Endodermal cell (in vitro differentiated cells): ENCODE measurements at regions not wholly inside any gene's neighbourhood (a gene's known extent, or its start where the extent isn't known, plus 50 kb on each side); places are given as distances from the start of the nearest gene placed in this dataset.

Experiments used
- DNase-seq: peaks from one replicate; pipeline ENCODE4 v3.0.0-alpha.2; 2017
- H3K27ac ChIP-seq: 2 replicates; pipeline ENCODE4 v1.5.1; 2013; ENCODE audit warnings: mild to moderate bottlenecking, low read depth, low read length, moderate library complexity
- H3K27me3 ChIP-seq: 2 replicates; pipeline ENCODE4 v1.6.1; 2013; ENCODE audit warnings: mild to moderate bottlenecking, low read length, moderate library complexity; ENCODE audit not compliant: insufficient read depth, control insufficient read depth, poor library complexity, severe bottlenecking
- H3K36me3 ChIP-seq: 2 replicates; pipeline ENCODE4 v1.7.0; 2013; ENCODE audit warnings: mild to moderate bottlenecking, low read length, moderate library complexity; ENCODE audit not compliant: control insufficient read depth, insufficient read depth
- H3K4me1 ChIP-seq: one replicate; pipeline ENCODE4 v1.7.0; 2013; ENCODE audit warnings: low read length; ENCODE audit not compliant: control insufficient read depth, insufficient read depth
- H3K4me3 ChIP-seq: 2 replicates; pipeline ENCODE4 v1.5.1; 2013; ENCODE audit warnings: mild to moderate bottlenecking, low read length, moderate library complexity
- H3K9ac ChIP-seq: 2 replicates; pipeline ENCODE4 v1.6.1; 2013; ENCODE audit warnings: mild to moderate bottlenecking, low read length, moderate library complexity; ENCODE audit not compliant: poor library complexity, severe bottlenecking; ENCODE audit errors: extremely low read depth
- H3K9me3 ChIP-seq: 2 replicates; pipeline ENCODE4 v1.6.1; 2013; ENCODE audit warnings: mild to moderate bottlenecking, low read length, moderate library complexity; ENCODE audit not compliant: control insufficient read depth
- H3K27ac Mint-ChIP-seq: 2 replicates; pipeline ENCODE4 v1.8.0; 2020; ENCODE audit warnings: mixed read lengths
- H3K27me3 Mint-ChIP-seq: 2 replicates; pipeline ENCODE4 v1.8.0; 2021; ENCODE audit warnings: mild to moderate bottlenecking, mixed read lengths; ENCODE audit not compliant: insufficient read depth
- H3K36me3 Mint-ChIP-seq: 2 replicates; pipeline ENCODE4 v1.8.0; 2020; ENCODE audit warnings: low read depth, mixed read lengths
- H3K4me1 Mint-ChIP-seq: 2 replicates; pipeline ENCODE4 v1.8.0; 2020; ENCODE audit warnings: mixed read lengths
- H3K4me3 Mint-ChIP-seq: 2 replicates; pipeline ENCODE4 v1.8.0; 2020; ENCODE audit warnings: mild to moderate bottlenecking, moderate library complexity, mixed read lengths
- H3K9me3 Mint-ChIP-seq: 2 replicates; pipeline ENCODE4 v1.8.0; 2020; ENCODE audit warnings: mild to moderate bottlenecking, mixed read lengths
- CTCF ChIP-seq: fragments of 200-600 bp; sonication (generic); conservative IDR thresholded peaks from 2 replicates; pipeline ENCODE4 v1.5.0; 2021; ENCODE audit warnings: antibody characterized with exemption, mild to moderate bottlenecking
- WGBS, 2 experiments: methylation state at CpG; one replicate each; pipeline versions ENCODE4 v1.1.5 to v1.1.7; 2013; ENCODE audit warnings: missing lambda C conversion rate in 2 of 2, mixed read lengths in 1 of 2; ENCODE audit not compliant: insufficient coverage in 1 of 2, insufficient read length in 1 of 2; 5-methylcytosine and 5-hydroxymethylcytosine counted together

GRCh38 chr10:130329792-130330191, 193.6 kb downstream of the GLRX3 start:
- Mint-ChIP-seq H3K4me1 (no peaks in the 10 kb centered on the region), H3K4me3 (no peak overlapping the region), H3K36me3 (no peaks in the 10 kb centered on the region), H3K27ac (no peak overlapping the region), H3K27me3 (peaks cover 2% of the 10 kb centered on the region), H3K9me3 (peaks cover 37% of the 10 kb centered on the region)
- Histone ChIP-seq H3K36me3 (no peaks in the 10 kb centered on the region), H3K27me3 (no peaks in the 10 kb centered on the region), H3K9me3 (peaks cover 8% of the 10 kb centered on the region), H3K27ac (no peak overlapping the region), H3K4me1 (no peaks in the 10 kb centered on the region), H3K4me3 (no peak overlapping the region), H3K9ac (no peak overlapping the region)
- DNase-seq = no peak
- TF ChIP-seq CTCF = no peak
- 89 to 100% methylated on average over 2 to 6 of the region's 6 CpGs for WGBS, 2 experiments

DNA sequence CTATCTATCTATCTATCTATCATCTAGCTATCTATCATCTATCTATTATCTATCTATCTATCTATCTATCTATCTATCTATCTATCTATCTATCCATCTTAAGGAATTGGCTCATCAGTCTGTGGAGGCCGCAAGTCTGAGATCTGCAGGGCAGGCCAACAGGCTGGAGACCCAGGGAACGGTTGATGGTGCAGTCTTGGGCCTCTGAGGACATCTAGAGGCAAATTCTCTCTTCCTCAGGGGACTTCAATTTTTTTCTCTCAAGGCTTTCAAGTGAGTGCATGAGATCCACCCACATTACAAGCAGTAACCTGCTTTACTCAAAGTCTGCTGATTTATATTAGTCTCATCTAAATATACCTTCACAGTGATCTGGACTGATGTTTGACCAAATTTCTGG, 197.0 kb downstream of the GLRX3 start:
- Histone ChIP-seq H3K27me3 (no peaks in the 10 kb centered on the region), H3K9me3 (peaks cover 8% of the 10 kb centered on the region), H3K27ac (no peak overlapping the region), H3K36me3 (no peaks in the 10 kb centered on the region), H3K9ac (no peak overlapping the region), H3K4me3 (no peak overlapping the region), H3K4me1 (no peaks in the 10 kb centered on the region)
- H3K27ac Mint-ChIP-seq = no peak overlapping the region
- peaks cover 16% of the 10 kb centered on the region for H3K9me3 Mint-ChIP-seq
- 33 to 65% methylated on average over 1 to 2 of the region's 2 CpGs for WGBS, 2 experiments
- H3K4me3 Mint-ChIP-seq = no peak overlapping the region
- H3K27me3 Mint-ChIP-seq = no peaks in the 10 kb centered on the region
- DNase-seq = peak; percentile 69
- no peaks in the 10 kb centered on the region for H3K36me3 Mint-ChIP-seq
- peak; percentile 68 for TF ChIP-seq CTCF
- H3K4me1 Mint-ChIP-seq = no peaks in the 10 kb centered on the region

DNA sequence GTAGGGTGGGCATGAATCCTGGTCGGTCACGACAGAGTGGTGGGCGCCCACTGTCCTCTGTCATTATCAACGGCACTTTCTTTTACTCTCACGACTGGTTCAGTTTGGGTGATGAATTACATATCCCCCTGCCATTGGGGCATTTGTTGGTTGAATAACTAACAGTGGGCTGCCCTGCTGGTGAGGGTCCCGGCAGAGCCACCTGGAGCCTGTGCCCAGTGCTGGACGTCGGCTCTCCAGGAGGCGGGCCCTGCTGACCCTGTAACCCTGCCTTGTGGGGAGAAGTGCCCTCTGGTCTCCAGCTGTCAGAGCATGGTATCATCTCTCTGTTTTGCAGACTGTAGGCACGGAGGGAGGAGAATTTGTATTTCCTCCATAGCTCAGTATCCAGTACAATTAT, 199.1 kb downstream of the GLRX3 start:
- H3K4me3 ChIP-seq = no peak overlapping the region
- no peaks in the 10 kb centered on the region for H3K36me3 Mint-ChIP-seq
- H3K27ac ChIP-seq = no peak overlapping the region
- H3K9me3 ChIP-seq = peaks cover 8% of the 10 kb centered on the region
- DNase-seq = no peak
- H3K4me1 ChIP-seq = no peaks in the 10 kb centered on the region
- H3K4me1 Mint-ChIP-seq = no peaks in the 10 kb centered on the region
- WGBS, 2 experiments = 88 to 92% methylated on average over 6 to 10 of the region's 10 CpGs
- H3K27me3 ChIP-seq = no peaks in the 10 kb centered on the region
- H3K4me3 Mint-ChIP-seq = no peak overlapping the region
- TF ChIP-seq CTCF = no peak
- H3K27ac Mint-ChIP-seq = no peak overlapping the region
- no peaks in the 10 kb centered on the region for H3K36me3 ChIP-seq
- no peaks in the 10 kb centered on the region for H3K27me3 Mint-ChIP-seq
- H3K9ac ChIP-seq = no peak overlapping the region
- peaks cover 12% of the 10 kb centered on the region for H3K9me3 Mint-ChIP-seq
